ENCODE measurements at regions not wholly inside any gene's neighbourhood (a gene's known extent, or its start where the extent isn't known, plus 50 kb on each side); places are given as distances from the start of the nearest gene placed in this dataset.

GRCh38 chr20:39523405-39523804, 561.3 kb downstream of the DHX35 start:
- TF ChIP-seq CTCF (conservative IDR thresholded peaks at IDR 0.05; ENCODE audit: low read depth, low read length) (no peak), EZH2 (IDR thresholded peaks at IDR 0.05; ENCODE audit: low read length, unreplicated experiment) (no peak)
